NCI-H526 (cell line): ENCODE measurements at regions not wholly inside any gene's neighbourhood (a gene's known extent, or its start where the extent isn't known, plus 50 kb on each side); places are given as distances from the start of the nearest gene placed in this dataset.
"Not testable (repeated sequence)": the region's sequence is repeated elsewhere in the genome, so short reads cannot be mapped to it uniquely, and the experiment has no call there.

Experiments
- DNase-seq, 2 experiments: peaks; one replicate each; lab custom pipeline; 2025; lab: John Stamatoyannopoulos, UW

- no peak for DNase-seq
These were observed 322.0 kb downstream of the SUCLG1 start for GRCh38 chr2:84137034-84137433.

- DNase-seq: no peak
These were observed 326.7 kb downstream of the SUCLG1 start for GRCh38 chr2:84132370-84132769.

- DNase-seq: no peak
These were observed 327.7 kb downstream of the SUCLG1 start for GRCh38 chr2:84131278-84131830.

GRCh38 chr2:84129018-84129417, 330.1 kb downstream of the SUCLG1 start:
- no peak for DNase-seq

- DNase-seq: not testable (repeated sequence)
These were observed 331.3 kb downstream of the SUCLG1 start for GRCh38 chr2:84127812-84128211.

GRCh38 chr2:84126530-84126929, 332.6 kb downstream of the SUCLG1 start:
- no peak for DNase-seq

GRCh38 chr2:84126084-84126483, 333.0 kb downstream of the SUCLG1 start:
- DNase-seq: no peak

- no peak for DNase-seq
These were observed 342.9 kb downstream of the SUCLG1 start for GRCh38 chr2:84116143-84116542.

- no peak for DNase-seq
These were observed 343.8 kb downstream of the SUCLG1 start for GRCh38 chr2:84115173-84115857.

GRCh38 chr2:84103816-84104527, 355.1 kb downstream of the SUCLG1 start:
- not testable (repeated sequence) for DNase-seq

- DNase-seq: no peak
These were observed 356.8 kb downstream of the SUCLG1 start for GRCh38 chr2:84102274-84102673.

- no peak for DNase-seq
These were observed 370.4 kb downstream of the SUCLG1 start for GRCh38 chr2:84088656-84089055.

GRCh38 chr2:84085562-84085961, 373.5 kb downstream of the SUCLG1 start:
- DNase-seq: no peak

- DNase-seq: no peak
These were observed 374.2 kb downstream of the SUCLG1 start for GRCh38 chr2:84084856-84085255.

GRCh38 chr2:84083984-84084383, 375.1 kb downstream of the SUCLG1 start:
- DNase-seq: no peak

GRCh38 chr2:84078471-84078870, 380.6 kb downstream of the SUCLG1 start:
- DNase-seq: no peak

- DNase-seq: peak in 1 of 2 experiments; percentile 44
These were observed 381.6 kb downstream of the SUCLG1 start for GRCh38 chr2:84077496-84077895.

GRCh38 chr2:84071050-84071449, 388.0 kb downstream of the SUCLG1 start:
- no peak for DNase-seq

GRCh38 chr2:84065857-84066256, 393.2 kb downstream of the SUCLG1 start:
- no peak for DNase-seq

- no peak for DNase-seq
These were observed 401.0 kb downstream of the SUCLG1 start for GRCh38 chr2:84057917-84058560.

- DNase-seq: no peak
These were observed 403.3 kb downstream of the SUCLG1 start for GRCh38 chr2:84055816-84056215.

GRCh38 chr2:84054577-84054976, 404.5 kb downstream of the SUCLG1 start:
- not testable (repeated sequence) for DNase-seq

- no peak for DNase-seq
These were observed 406.2 kb downstream of the SUCLG1 start for GRCh38 chr2:84052913-84053312.
